ENCODE measurements at regions not wholly inside any gene's neighbourhood (a gene's known extent, or its start where the extent isn't known, plus 50 kb on each side); places are given as distances from the start of the nearest gene placed in this dataset.

GRCh38 chr7:126040114-126041045, 1110.8 kb upstream of the POT1 start:
- no peaks in the 10 kb centered on the region for H3F3A ChIP-seq (ENCODE audit: control insufficient read depth, insufficient read depth)
- no peaks in the 10 kb centered on the region for H3K27me3 ChIP-seq (ENCODE audit: control insufficient read depth, low read length)
- H3K4me3 ChIP-seq (ENCODE audit: low read length): no peak overlapping the region
- H3K79me2 ChIP-seq (ENCODE audit: control insufficient read depth, low read length): no peaks in the 10 kb centered on the region
- no peaks in the 10 kb centered on the region for H3K9me3 ChIP-seq (ENCODE audit: control insufficient read depth, insufficient read depth, low read length)
- H3K4me1 ChIP-seq (ENCODE audit: control insufficient read depth, low read length): no peaks in the 10 kb centered on the region
- no peaks in the 10 kb centered on the region for H4K20me1 ChIP-seq (ENCODE audit: control insufficient read depth, insufficient read depth, low read depth, low read length)
- no peaks in the 10 kb centered on the region for H3K36me3 ChIP-seq (ENCODE audit: control insufficient read depth, low read length)
- no peak for TF ChIP-seq EZH2phosphoT487 (IDR thresholded peaks at IDR 0.05; ENCODE audit: borderline replicate concordance, low read length)
- H3K9me2 ChIP-seq (replicated peaks; ENCODE audit: control insufficient read depth, low read length): no peaks in the 10 kb centered on the region
- no peak overlapping the region for H3K27ac ChIP-seq (ENCODE audit: low read depth, low read length)
- H3K4me2 ChIP-seq (ENCODE audit: low read length): no peak overlapping the region

DNA sequence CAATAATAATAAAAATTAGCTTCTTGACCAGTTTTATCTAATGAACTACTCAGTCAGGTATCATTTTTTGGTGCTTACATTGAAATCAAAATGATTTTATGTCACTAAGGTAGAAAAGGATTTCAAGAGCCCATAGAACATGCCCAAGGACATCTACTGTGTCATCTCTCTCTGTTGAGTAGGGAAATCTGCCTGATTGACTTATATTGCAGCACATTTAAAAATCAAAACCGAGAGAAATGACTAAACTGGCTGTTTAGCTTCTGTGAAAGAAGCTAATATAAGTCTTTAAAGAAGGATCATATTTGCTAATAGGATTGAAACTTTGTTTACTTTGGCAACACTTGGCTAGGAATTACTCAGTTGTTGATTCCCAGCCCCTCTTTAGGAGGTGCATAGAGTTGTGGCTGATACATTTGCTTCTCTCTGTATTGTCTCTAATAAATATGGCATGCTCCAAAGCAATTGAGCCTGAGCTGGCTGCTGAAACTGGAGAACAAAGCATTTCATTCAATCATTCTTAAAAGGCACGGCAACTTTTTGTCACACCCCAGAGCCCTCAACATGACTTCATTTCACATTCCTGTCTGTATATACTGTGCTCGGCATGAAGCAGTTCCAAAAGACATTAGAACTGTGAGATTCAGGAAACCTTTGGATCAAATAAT, 1096.9 kb upstream of the POT1 start:
- H3K79me2 ChIP-seq (ENCODE audit: control insufficient read depth, low read length): no peaks in the 10 kb centered on the region
- no peaks in the 10 kb centered on the region for H3K9me3 ChIP-seq (ENCODE audit: control insufficient read depth, insufficient read depth, low read length)
- no peaks in the 10 kb centered on the region for H3K36me3 ChIP-seq (ENCODE audit: control insufficient read depth, low read length)
- H3K4me3 ChIP-seq (ENCODE audit: low read length): no peak overlapping the region
- no peak overlapping the region for H3K4me2 ChIP-seq (ENCODE audit: low read length)
- no peaks in the 10 kb centered on the region for H4K20me1 ChIP-seq (ENCODE audit: control insufficient read depth, insufficient read depth, low read depth, low read length)
- no peaks in the 10 kb centered on the region for H3F3A ChIP-seq (ENCODE audit: control insufficient read depth, insufficient read depth)
- H3K9me2 ChIP-seq (replicated peaks; ENCODE audit: control insufficient read depth, low read length): no peaks in the 10 kb centered on the region
- H3K27me3 ChIP-seq (ENCODE audit: control insufficient read depth, low read length): no peaks in the 10 kb centered on the region
- no peak overlapping the region for H3K27ac ChIP-seq (ENCODE audit: low read depth, low read length)
- H3K4me1 ChIP-seq (ENCODE audit: control insufficient read depth, low read length): no peaks in the 10 kb centered on the region
- TF ChIP-seq EZH2phosphoT487 (IDR thresholded peaks at IDR 0.05; ENCODE audit: borderline replicate concordance, low read length) (no peak), CTCF (IDR thresholded peaks at IDR 0.05; ENCODE audit: low read depth, low read length, poor library complexity, severe bottlenecking) (no peak)

GRCh38 chr7:126022452-126022851, 1092.8 kb upstream of the POT1 start:
- Histone ChIP-seq H3K27me3 (ENCODE audit: control insufficient read depth, low read length) (no peaks in the 10 kb centered on the region), H3K4me1 (ENCODE audit: control insufficient read depth, low read length) (no peaks in the 10 kb centered on the region), H3K4me2 (ENCODE audit: low read length) (no peak overlapping the region), H3K9me3 (ENCODE audit: control insufficient read depth, insufficient read depth, low read length) (no peaks in the 10 kb centered on the region), H3K36me3 (ENCODE audit: control insufficient read depth, low read length) (no peaks in the 10 kb centered on the region), H3F3A (ENCODE audit: control insufficient read depth, insufficient read depth) (no peaks in the 10 kb centered on the region), H3K9me2 (replicated peaks; ENCODE audit: control insufficient read depth, low read length) (no peaks in the 10 kb centered on the region), H3K4me3 (ENCODE audit: low read length) (no peak overlapping the region), H3K27ac (ENCODE audit: low read depth, low read length) (no peak overlapping the region), H4K20me1 (ENCODE audit: control insufficient read depth, insufficient read depth, low read depth, low read length) (no peaks in the 10 kb centered on the region), H3K79me2 (ENCODE audit: control insufficient read depth, low read length) (no peaks in the 10 kb centered on the region)
- TF ChIP-seq CTCF (IDR thresholded peaks at IDR 0.05; ENCODE audit: low read depth, low read length, poor library complexity, severe bottlenecking) (no peak), EZH2phosphoT487 (IDR thresholded peaks at IDR 0.05; ENCODE audit: borderline replicate concordance, low read length) (no peak)

- H4K20me1 ChIP-seq (ENCODE audit: control insufficient read depth, insufficient read depth, low read depth, low read length): no peaks in the 10 kb centered on the region
- no peak for TF ChIP-seq EZH2phosphoT487 (IDR thresholded peaks at IDR 0.05; ENCODE audit: borderline replicate concordance, low read length)
- TF ChIP-seq CTCF (IDR thresholded peaks at IDR 0.05; ENCODE audit: low read depth, low read length, poor library complexity, severe bottlenecking): no peak
Observed at GRCh38 chr7:126016722-126017121, 1087.1 kb upstream of the POT1 start.

More at GRCh38 chr7:126016722-126017121, 1087.1 kb upstream of the POT1 start:
- no peaks in the 10 kb centered on the region for H3K4me1 ChIP-seq (ENCODE audit: control insufficient read depth, low read length)
- no peaks in the 10 kb centered on the region for H3K27me3 ChIP-seq (ENCODE audit: control insufficient read depth, low read length)
- no peak overlapping the region for H3K4me2 ChIP-seq (ENCODE audit: low read length)
- H3F3A ChIP-seq (ENCODE audit: control insufficient read depth, insufficient read depth): no peaks in the 10 kb centered on the region
- no peaks in the 10 kb centered on the region for H3K36me3 ChIP-seq (ENCODE audit: control insufficient read depth, low read length)
- no peaks in the 10 kb centered on the region for H3K79me2 ChIP-seq (ENCODE audit: control insufficient read depth, low read length)
- no peak overlapping the region for H3K4me3 ChIP-seq (ENCODE audit: low read length)
- no peak overlapping the region for H3K27ac ChIP-seq (ENCODE audit: low read depth, low read length)
- no peaks in the 10 kb centered on the region for H3K9me2 ChIP-seq (replicated peaks; ENCODE audit: control insufficient read depth, low read length)
- no peaks in the 10 kb centered on the region for H3K9me3 ChIP-seq (ENCODE audit: control insufficient read depth, insufficient read depth, low read length)

Data from DOHH2 (cell line).